ENCODE measurements at regions not wholly inside any gene's neighbourhood (a gene's known extent, or its start where the extent isn't known, plus 50 kb on each side); places are given as distances from the start of the nearest gene placed in this dataset.

DNA sequence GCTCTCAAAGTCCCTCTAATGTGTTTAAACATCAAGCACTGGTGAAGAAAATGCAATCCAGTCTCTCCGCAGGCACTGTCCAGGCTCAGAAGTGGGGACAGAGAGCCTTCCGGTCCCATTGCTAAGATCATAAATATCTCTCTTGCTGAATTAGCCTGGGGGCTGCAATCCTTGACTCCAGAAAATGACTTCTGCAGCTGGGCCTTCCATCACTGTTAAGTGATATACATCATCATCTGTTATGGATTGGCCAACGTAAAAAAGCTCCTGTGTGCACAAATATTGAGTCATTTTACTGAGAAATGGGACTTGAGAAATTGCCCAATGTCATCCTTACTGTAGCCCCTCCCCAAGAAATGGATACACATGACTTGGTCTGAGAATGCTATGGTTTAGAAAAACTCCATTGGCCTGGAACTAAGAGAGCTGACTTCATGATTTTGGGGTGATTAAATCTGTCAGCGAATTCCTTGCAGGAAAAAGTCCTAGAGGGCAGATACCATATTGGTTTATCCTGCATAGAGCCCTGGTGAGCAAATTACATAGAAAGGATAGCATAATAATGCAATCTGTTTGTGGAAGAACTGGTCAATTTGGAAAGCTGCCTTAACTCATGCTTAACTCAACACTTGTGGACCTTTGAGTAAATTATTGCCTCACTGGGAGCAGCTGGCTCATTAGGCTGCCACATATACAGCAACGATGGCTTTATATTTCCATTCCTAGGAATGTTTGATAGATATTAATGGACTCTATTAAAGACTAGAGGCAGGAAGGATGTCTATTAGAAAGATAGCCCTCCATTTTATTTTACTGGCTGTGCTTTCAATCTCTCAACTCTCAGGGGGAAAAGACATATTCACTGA is 346.1 kb downstream of the GBA3 start:
- TF ChIP-seq, protein P1, sequence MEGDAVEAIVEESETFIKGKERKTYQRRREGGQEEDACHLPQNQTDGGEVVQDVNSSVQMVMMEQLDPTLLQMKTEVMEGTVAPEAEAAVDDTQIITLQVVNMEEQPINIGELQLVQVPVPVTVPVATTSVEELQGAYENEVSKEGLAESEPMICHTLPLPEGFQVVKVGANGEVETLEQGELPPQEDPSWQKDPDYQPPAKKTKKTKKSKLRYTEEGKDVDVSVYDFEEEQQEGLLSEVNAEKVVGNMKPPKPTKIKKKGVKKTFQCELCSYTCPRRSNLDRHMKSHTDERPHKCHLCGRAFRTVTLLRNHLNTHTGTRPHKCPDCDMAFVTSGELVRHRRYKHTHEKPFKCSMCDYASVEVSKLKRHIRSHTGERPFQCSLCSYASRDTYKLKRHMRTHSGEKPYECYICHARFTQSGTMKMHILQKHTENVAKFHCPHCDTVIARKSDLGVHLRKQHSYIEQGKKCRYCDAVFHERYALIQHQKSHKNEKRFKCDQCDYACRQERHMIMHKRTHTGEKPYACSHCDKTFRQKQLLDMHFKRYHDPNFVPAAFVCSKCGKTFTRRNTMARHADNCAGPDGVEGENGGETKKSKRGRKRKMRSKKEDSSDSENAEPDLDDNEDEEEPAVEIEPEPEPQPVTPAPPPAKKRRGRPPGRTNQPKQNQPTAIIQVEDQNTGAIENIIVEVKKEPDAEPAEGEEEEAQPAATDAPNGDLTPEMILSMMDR (IDR thresholded peaks at IDR 0.05) = no peak
- no peak for TF ChIP-seq EZH2 (IDR thresholded peaks at IDR 0.05; ENCODE audit: borderline replicate concordance, insufficient read depth, low read depth, low read length, poor library complexity, severe bottlenecking)
